ENCODE measurements at regions not wholly inside any gene's neighbourhood (a gene's known extent, or its start where the extent isn't known, plus 50 kb on each side); places are given as distances from the start of the nearest gene placed in this dataset.

DNA sequence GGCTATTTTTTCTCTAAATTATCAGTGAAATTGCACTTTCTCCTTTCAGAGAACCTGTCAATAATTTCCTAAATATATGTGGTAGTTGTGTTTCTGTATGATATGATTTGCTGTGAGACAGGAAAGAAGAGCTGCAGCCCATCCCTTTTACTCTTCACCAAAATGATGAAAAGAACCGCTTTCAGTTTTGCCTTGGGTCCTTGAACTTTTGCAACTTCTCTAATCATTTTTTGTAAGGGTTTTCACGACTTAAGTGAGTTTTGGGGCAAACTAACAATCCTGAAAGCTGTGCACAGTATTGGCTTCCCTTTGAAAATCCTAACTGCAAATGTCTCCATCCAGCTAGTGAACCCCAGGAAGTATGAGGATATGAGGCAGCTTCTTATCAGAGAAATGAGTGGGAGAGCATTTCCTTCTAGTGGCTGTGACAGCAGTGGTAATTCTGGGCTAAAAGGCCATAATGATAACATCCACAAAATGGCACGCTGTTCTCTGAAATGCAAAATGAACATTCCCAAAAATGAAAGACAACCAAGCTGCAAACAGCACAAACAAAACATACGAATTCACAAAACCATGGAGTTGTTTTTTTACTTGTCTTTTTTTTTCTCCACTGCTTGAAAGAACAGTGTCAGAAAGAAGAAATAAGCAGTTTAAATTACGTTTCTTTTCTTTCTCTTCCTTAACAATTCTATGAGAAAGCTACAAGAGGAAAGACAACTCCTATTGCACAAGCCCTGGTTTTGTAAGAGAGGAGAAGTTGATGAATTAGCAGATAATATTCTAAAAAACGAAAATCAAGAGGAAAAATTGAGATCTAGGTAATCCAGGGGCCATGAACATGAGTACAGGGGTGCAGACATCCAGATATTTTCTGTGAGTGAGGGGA, 1291.6 kb upstream of the ZEB2 start (continued):
- TF ChIP-seq, protein P1, sequence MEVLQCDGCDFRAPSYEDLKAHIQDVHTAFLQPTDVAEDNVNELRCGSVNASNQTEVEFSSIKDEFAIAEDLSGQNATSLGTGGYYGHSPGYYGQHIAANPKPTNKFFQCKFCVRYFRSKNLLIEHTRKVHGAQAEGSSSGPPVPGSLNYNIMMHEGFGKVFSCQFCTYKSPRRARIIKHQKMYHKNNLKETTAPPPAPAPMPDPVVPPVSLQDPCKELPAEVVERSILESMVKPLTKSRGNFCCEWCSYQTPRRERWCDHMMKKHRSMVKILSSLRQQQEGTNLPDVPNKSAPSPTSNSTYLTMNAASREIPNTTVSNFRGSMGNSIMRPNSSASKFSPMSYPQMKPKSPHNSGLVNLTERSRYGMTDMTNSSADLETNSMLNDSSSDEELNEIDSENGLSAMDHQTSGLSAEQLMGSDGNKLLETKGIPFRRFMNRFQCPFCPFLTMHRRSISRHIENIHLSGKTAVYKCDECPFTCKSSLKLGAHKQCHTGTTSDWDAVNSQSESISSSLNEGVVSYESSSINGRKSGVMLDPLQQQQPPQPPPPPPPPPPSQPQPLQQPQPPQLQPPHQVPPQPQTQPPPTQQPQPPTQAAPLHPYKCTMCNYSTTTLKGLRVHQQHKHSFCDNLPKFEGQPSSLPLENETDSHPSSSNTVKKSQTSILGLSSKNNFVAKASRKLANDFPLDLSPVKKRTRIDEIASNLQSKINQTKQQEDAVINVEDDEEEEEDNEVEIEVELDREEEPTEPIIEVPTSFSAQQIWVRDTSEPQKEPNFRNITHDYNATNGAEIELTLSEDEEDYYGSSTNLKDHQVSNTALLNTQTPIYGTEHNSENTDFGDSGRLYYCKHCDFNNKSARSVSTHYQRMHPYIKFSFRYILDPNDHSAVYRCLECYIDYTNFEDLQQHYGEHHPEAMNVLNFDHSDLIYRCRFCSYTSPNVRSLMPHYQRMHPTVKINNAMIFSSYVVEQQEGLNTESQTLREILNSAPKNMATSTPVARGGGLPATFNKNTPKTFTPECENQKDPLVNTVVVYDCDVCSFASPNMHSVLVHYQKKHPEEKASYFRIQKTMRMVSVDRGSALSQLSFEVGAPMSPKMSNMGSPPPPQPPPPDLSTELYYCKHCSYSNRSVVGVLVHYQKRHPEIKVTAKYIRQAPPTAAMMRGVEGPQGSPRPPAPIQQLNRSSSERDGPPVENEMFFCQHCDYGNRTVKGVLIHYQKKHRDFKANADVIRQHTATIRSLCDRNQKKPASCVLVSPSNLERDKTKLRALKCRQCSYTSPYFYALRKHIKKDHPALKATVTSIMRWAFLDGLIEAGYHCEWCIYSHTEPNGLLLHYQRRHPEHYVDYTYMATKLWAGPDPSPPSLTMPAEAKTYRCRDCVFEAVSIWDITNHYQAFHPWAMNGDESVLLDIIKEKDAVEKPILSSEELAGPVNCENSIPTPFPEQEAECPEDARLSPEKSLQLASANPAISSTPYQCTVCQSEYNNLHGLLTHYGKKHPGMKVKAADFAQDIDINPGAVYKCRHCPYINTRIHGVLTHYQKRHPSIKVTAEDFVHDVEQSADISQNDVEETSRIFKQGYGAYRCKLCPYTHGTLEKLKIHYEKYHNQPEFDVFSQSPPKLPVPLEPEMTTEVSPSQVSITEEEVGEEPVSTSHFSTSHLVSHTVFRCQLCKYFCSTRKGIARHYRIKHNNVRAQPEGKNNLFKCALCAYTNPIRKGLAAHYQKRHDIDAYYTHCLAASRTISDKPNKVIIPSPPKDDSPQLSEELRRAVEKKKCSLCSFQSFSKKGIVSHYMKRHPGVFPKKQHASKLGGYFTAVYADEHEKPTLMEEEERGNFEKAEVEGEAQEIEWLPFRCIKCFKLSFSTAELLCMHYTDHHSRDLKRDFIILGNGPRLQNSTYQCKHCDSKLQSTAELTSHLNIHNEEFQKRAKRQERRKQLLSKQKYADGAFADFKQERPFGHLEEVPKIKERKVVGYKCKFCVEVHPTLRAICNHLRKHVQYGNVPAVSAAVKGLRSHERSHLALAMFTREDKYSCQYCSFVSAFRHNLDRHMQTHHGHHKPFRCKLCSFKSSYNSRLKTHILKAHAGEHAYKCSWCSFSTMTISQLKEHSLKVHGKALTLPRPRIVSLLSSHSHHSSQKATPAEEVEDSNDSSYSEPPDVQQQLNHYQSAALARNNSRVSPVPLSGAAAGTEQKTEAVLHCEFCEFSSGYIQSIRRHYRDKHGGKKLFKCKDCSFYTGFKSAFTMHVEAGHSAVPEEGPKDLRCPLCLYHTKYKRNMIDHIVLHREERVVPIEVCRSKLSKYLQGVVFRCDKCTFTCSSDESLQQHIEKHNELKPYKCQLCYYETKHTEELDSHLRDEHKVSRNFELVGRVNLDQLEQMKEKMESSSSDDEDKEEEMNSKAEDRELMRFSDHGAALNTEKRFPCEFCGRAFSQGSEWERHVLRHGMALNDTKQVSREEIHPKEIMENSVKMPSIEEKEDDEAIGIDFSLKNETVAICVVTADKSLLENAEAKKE (CRISPR knock-in tag; IDR thresholded peaks at IDR 0.05), result no peak
- TF ChIP-seq JUNB (IDR thresholded peaks at IDR 0.05; ENCODE audit: unreplicated experiment) (no peak), POLR2AphosphoS5 (IDR thresholded peaks at IDR 0.05; ENCODE audit: low read depth) (no peak), NANOG (IDR thresholded peaks at IDR 0.05; ENCODE audit: borderline replicate concordance) (no peak), EZH2phosphoT487 (IDR thresholded peaks at IDR 0.05; ENCODE audit: unreplicated experiment) (no peak)
- TF ChIP-seq, protein P2, sequence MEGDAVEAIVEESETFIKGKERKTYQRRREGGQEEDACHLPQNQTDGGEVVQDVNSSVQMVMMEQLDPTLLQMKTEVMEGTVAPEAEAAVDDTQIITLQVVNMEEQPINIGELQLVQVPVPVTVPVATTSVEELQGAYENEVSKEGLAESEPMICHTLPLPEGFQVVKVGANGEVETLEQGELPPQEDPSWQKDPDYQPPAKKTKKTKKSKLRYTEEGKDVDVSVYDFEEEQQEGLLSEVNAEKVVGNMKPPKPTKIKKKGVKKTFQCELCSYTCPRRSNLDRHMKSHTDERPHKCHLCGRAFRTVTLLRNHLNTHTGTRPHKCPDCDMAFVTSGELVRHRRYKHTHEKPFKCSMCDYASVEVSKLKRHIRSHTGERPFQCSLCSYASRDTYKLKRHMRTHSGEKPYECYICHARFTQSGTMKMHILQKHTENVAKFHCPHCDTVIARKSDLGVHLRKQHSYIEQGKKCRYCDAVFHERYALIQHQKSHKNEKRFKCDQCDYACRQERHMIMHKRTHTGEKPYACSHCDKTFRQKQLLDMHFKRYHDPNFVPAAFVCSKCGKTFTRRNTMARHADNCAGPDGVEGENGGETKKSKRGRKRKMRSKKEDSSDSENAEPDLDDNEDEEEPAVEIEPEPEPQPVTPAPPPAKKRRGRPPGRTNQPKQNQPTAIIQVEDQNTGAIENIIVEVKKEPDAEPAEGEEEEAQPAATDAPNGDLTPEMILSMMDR (conservative IDR thresholded peaks at IDR 0.05; ENCODE audit: low read depth in 2 of 2), result no peak
- TF ChIP-seq, protein P3, sequence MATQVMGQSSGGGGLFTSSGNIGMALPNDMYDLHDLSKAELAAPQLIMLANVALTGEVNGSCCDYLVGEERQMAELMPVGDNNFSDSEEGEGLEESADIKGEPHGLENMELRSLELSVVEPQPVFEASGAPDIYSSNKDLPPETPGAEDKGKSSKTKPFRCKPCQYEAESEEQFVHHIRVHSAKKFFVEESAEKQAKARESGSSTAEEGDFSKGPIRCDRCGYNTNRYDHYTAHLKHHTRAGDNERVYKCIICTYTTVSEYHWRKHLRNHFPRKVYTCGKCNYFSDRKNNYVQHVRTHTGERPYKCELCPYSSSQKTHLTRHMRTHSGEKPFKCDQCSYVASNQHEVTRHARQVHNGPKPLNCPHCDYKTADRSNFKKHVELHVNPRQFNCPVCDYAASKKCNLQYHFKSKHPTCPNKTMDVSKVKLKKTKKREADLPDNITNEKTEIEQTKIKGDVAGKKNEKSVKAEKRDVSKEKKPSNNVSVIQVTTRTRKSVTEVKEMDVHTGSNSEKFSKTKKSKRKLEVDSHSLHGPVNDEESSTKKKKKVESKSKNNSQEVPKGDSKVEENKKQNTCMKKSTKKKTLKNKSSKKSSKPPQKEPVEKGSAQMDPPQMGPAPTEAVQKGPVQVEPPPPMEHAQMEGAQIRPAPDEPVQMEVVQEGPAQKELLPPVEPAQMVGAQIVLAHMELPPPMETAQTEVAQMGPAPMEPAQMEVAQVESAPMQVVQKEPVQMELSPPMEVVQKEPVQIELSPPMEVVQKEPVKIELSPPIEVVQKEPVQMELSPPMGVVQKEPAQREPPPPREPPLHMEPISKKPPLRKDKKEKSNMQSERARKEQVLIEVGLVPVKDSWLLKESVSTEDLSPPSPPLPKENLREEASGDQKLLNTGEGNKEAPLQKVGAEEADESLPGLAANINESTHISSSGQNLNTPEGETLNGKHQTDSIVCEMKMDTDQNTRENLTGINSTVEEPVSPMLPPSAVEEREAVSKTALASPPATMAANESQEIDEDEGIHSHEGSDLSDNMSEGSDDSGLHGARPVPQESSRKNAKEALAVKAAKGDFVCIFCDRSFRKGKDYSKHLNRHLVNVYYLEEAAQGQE (IDR thresholded peaks at IDR 0.05; ENCODE audit: unreplicated experiment), result no peak

All from GM23338 (cell line).